GM12878 (cell line): ENCODE measurements at regions not wholly inside any gene's neighbourhood (a gene's known extent, or its start where the extent isn't known, plus 50 kb on each side); places are given as distances from the start of the nearest gene placed in this dataset.

ENCODE experiments used
- ATAC-seq: fragments of 200-7000 bp; cut with Tn5 transposase; 3 replicates; pipeline ENCODE4 v1.9.1; 2020; ENCODE audit warnings: mild to moderate bottlenecking, moderate library complexity
- BruUV-seq: library from RNA; stranded (reverse); fragments of 400-500 nt; replicated peaks from 2 replicates; lab custom pipeline; 2021; lab: Mats Ljungman, UMichigan
- CTCF ChIA-PET: fragments of 300-600 bp; sonication (Branson Sonifier 250); formaldehyde crosslinking; extraction: SDS; loops from one replicate; lab custom pipeline; 2021; ENCODE audit warnings: inconsistent platforms; lab: Yijun Ruan, JAX
- POLR2A ChIA-PET: fragments of 350-600 bp; formaldehyde crosslinking; extraction: SDS; loops from one replicate; lab custom pipeline; 2021; ENCODE audit warnings: inconsistent platforms; lab: Charles Lee
- RAD21 ChIA-PET: fragments of 300-600 bp; sonication (Branson Sonifier 250); formaldehyde crosslinking; loops from one replicate; lab custom pipeline; 2023; ENCODE audit warnings: antibody characterized with exemption; ENCODE audit not compliant: unreplicated experiment; lab: Charles Lee
- SMC1A ChIA-PET: fragments of 300-600 bp; sonication (Branson Sonifier 250); formaldehyde crosslinking; loops from one replicate; lab custom pipeline; 2023; ENCODE audit not compliant: unreplicated experiment, uncharacterized antibody; lab: Charles Lee
- DNase-seq: peaks from one replicate; pipeline ENCODE4 v3.0.0-alpha.2; 2011; ENCODE audit warnings: low read depth, low spot score
- FAIRE-seq: peaks from 3 replicates; lab custom pipeline; 2011; peaks lifted over from hg19 to GRCh38; lab: Jason Lieb, UNC
- H2AFZ ChIP-seq: 2 replicates; pipeline ENCODE4 v1.6.0; 2011; ENCODE audit warnings: low read depth, low read length, control low read depth; ENCODE audit not compliant: control insufficient read depth
- H3K27ac ChIP-seq: 2 replicates; pipeline ENCODE4 v1.5.1; 2011; ENCODE audit warnings: control low read depth; ENCODE audit not compliant: control insufficient read depth, insufficient read depth
- H3K27me3 ChIP-seq, 2 experiments: replicated peaks in 1 of 2; 2 replicates each; pipeline versions ENCODE4 v1.6.0 to v1.6.1; 2011; ENCODE audit warnings: low read length in 1 of 2; ENCODE audit not compliant: control insufficient read depth in 2 of 2, insufficient read depth in 2 of 2
- H3K36me3 ChIP-seq, 2 experiments: 2 replicates each; pipeline ENCODE4 v1.5.1; 2011; ENCODE audit warnings: low read length in 1 of 2; ENCODE audit not compliant: control insufficient read depth in 2 of 2, insufficient read depth in 2 of 2
- H3K4me1 ChIP-seq: 2 replicates; pipeline ENCODE4 v1.6.1; 2011; ENCODE audit warnings: mild to moderate bottlenecking, low read length, moderate library complexity, mixed read lengths; ENCODE audit not compliant: control insufficient read depth, insufficient read depth
- H3K4me2 ChIP-seq: 2 replicates; pipeline ENCODE4 v1.6.0; 2011; ENCODE audit warnings: control low read depth; ENCODE audit not compliant: control insufficient read depth, insufficient read depth
- H3K4me3 ChIP-seq: fragments of 200-600 bp; sonication (generic); 2 replicates; pipeline ENCODE4 v1.5.1; 2016
- H3K79me2 ChIP-seq: 2 replicates; pipeline ENCODE4 v1.6.0; 2011; ENCODE audit warnings: low read length; ENCODE audit not compliant: control insufficient read depth, insufficient read depth
- H3K9ac ChIP-seq: 2 replicates; pipeline ENCODE4 v1.8.0; 2011; ENCODE audit warnings: low read length, control low read depth, mixed read lengths; ENCODE audit not compliant: control insufficient read depth, insufficient read depth
- H3K9me3 ChIP-seq: replicated peaks from 3 replicates; pipeline ENCODE4 v1.5.1; 2011; ENCODE audit warnings: mild to moderate bottlenecking, low read length; ENCODE audit not compliant: control insufficient read depth, insufficient read depth
- H4K20me1 ChIP-seq: 2 replicates; pipeline ENCODE4 v1.6.0; 2011; ENCODE audit not compliant: control insufficient read depth, insufficient read depth
- CBFB ChIP-seq: IDR thresholded peaks from 2 replicates; pipeline ENCODE4 v1.6.1; 2016; ENCODE audit warnings: antibody characterized with exemption, low read depth
- EED ChIP-seq: sonication (generic); IDR thresholded peaks from 2 replicates; pipeline ENCODE4 v1.6.1; 2016; ENCODE audit warnings: antibody characterized with exemption, low read depth
- EP300 ChIP-seq, 2 experiments: fragments of 150-350 bp in 1 of 2; IDR thresholded peaks; 2 replicates each; pipeline ENCODE4 v1.6.1; 2011 to 2012; ENCODE audit warnings: low read depth in 2 of 2, low read length in 2 of 2, borderline replicate concordance in 1 of 2, improper control_type of control experiment in 1 of 2, inconsistent platforms in 1 of 2; ENCODE audit not compliant: control insufficient read depth in 1 of 2
- MEF2A ChIP-seq: IDR thresholded peaks from 2 replicates; pipeline ENCODE4 v1.6.1; 2011; ENCODE audit warnings: low read depth, mild to moderate bottlenecking, low read length, moderate library complexity; ENCODE audit not compliant: insufficient read depth
- NR2C1 ChIP-seq: fragments of 450-650 bp; IDR thresholded peaks from 2 replicates; pipeline ENCODE4 v1.6.1; 2017; ENCODE audit warnings: antibody characterized with exemption, mild to moderate bottlenecking, moderate library complexity
- NR2F1 ChIP-seq: fragments of 450-650 bp; conservative IDR thresholded peaks from 2 replicates; pipeline ENCODE4 v1.6.1; 2017; ENCODE audit warnings: mild to moderate bottlenecking
- POLR2AphosphoS5 ChIP-seq: IDR thresholded peaks from 2 replicates; pipeline ENCODE4 v1.6.1; 2011; ENCODE audit warnings: mild to moderate bottlenecking, low read length, inconsistent platforms
- SMAD1 ChIP-seq: fragments of 450-650 bp; IDR thresholded peaks from 2 replicates; pipeline ENCODE4 v1.6.1; 2018; ENCODE audit warnings: mild to moderate bottlenecking, low read depth; ENCODE audit not compliant: partially characterized antibody
- TARDBP ChIP-seq: IDR thresholded peaks from 2 replicates; pipeline ENCODE4 v1.6.1; 2016; ENCODE audit warnings: borderline replicate concordance
- TBL1XR1 ChIP-seq: IDR thresholded peaks from 2 replicates; pipeline ENCODE4 v1.6.1; 2012; ENCODE audit warnings: low read depth, low read length, improper control_type of control experiment
- YY1 ChIP-seq: IDR thresholded peaks from 2 replicates; pipeline ENCODE4 v1.6.1; 2011; ENCODE audit warnings: low read depth, mild to moderate bottlenecking, low read length
- ZBED1 ChIP-seq: IDR thresholded peaks from 2 replicates; pipeline ENCODE4 v1.6.1; 2016; ENCODE audit warnings: borderline replicate concordance
- WGBS: methylation state at CpG from one replicate; pipeline ENCODE4 v1.1.6; 2016; ENCODE audit warnings: low lambda C conversion rate; ENCODE audit not compliant: insufficient replicate concordance, insufficient coverage; ENCODE audit errors: missing lambda C conversion rate; 5-methylcytosine and 5-hydroxymethylcytosine counted together
- in situ Hi-C: fragments of 300-500 bp; cut with MboI; formaldehyde crosslinking; loops from 9 replicates; pipeline ENCODE4 v1.14.3; 2018; ENCODE audit warnings: mixed read lengths
- intact Hi-C: fragments of 100-400 bp; cut with micrococcal nuclease; formaldehyde crosslinking; loops from one replicate; pipeline ENCODE4 v1.14.2; 2022; ENCODE audit not compliant: unreplicated experiment
- TF ChIP-seq, protein P1 (sequence below): fragments of 450-650 bp; IDR thresholded peaks from 2 replicates; pipeline ENCODE4 v1.6.1; 2018; ENCODE audit warnings: borderline replicate concordance, mild to moderate bottlenecking; ENCODE audit not compliant: partially characterized antibody
- TF ChIP-seq, protein P2 (sequence below): fragments of 150-350 bp; IDR thresholded peaks from 2 replicates; pipeline ENCODE4 v1.6.1; 2016; ENCODE audit warnings: low read depth, low read length
- TF ChIP-seq, protein P3 (sequence below): fragments of 450-650 bp; IDR thresholded peaks from 2 replicates; pipeline ENCODE4 v1.6.1; 2017; ENCODE audit warnings: mild to moderate bottlenecking
- TF ChIP-seq, protein P4 (sequence below): fragments of 150-350 bp; IDR thresholded peaks from 2 replicates; pipeline ENCODE4 v1.6.1; 2014; ENCODE audit warnings: mild to moderate bottlenecking, low read depth, low read length

DNA sequence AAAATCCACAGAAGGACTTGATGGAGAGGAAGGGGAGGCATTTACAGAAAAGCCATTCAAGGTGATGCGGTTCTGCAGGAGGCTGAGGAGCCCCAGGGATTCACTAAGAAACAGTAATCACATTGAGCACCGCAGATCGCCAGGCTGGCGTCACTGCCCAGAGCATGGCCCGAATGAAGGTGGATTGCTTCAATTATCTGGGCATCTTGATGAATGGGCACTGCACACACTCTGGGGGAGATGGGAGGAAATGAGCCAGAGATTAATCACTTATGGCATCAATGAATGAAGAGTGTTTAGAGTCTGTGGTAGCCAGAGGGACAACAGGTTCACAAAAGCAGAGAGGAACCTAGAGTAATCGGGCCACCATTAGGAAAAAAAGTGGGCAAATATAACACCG, 292.1 kb downstream of the ZEB1 start:
- no TSS peak for BruUV-seq
- H3K4me2 ChIP-seq = no peak overlapping the region
- no peaks in the 10 kb centered on the region for H3K36me3 ChIP-seq
- FAIRE-seq = no peak
- ChIA-PET POLR2A (no interaction called here), RAD21 (no interaction called here), CTCF (no interaction called here), SMC1A (no interaction called here)
- H3K9me3 ChIP-seq = no peaks in the 10 kb centered on the region; the same call in 1 of the 3 replicates
- WGBS = 63% methylated on average over 7 of the region's 7 CpGs
- in situ Hi-C loops (no loop called here), intact Hi-C loops (no loop called here)
- no peak overlapping the region for H3K4me3 ChIP-seq
- no peaks in the 10 kb centered on the region for H3K79me2 ChIP-seq
- no peak overlapping the region for H3K27ac ChIP-seq
- no peaks in the 10 kb centered on the region; the same call in none of the 2 replicates for H3K4me1 ChIP-seq
- no peak overlapping the region for H2AFZ ChIP-seq
- no peak for ATAC-seq
- no peak for DNase-seq
- no peak overlapping the region for H3K9ac ChIP-seq
- no peaks in the 10 kb centered on the region for H3K27me3 ChIP-seq
- H4K20me1 ChIP-seq = no peaks in the 10 kb centered on the region
- TF ChIP-seq MEF2A = no peak
- TF ChIP-seq SMAD1 = no peak
- TF ChIP-seq TARDBP = no peak
- TF ChIP-seq, protein P1, sequence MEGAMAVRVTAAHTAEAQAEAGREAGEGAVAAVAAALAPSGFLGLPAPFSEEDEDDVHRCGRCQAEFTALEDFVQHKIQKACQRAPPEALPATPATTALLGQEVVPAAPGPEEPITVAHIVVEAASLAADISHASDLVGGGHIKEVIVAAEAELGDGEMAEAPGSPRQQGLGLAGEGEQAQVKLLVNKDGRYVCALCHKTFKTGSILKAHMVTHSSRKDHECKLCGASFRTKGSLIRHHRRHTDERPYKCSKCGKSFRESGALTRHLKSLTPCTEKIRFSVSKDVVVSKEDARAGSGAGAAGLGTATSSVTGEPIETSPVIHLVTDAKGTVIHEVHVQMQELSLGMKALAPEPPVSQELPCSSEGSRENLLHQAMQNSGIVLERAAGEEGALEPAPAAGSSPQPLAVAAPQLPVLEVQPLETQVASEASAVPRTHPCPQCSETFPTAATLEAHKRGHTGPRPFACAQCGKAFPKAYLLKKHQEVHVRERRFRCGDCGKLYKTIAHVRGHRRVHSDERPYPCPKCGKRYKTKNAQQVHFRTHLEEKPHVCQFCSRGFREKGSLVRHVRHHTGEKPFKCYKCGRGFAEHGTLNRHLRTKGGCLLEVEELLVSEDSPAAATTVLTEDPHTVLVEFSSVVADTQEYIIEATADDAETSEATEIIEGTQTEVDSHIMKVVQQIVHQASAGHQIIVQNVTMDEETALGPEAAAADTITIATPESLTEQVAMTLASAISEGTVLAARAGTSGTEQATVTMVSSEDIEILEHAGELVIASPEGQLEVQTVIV = no peak
- no peak for TF ChIP-seq TBL1XR1
- no peak for TF ChIP-seq EP300 (IDR thresholded peaks at IDR 0.05; ENCODE audit: borderline replicate concordance in 1 of 2, control insufficient read depth in 1 of 2, low read depth in 2 of 2, low read length in 2 of 2)
- TF ChIP-seq, protein P2, sequence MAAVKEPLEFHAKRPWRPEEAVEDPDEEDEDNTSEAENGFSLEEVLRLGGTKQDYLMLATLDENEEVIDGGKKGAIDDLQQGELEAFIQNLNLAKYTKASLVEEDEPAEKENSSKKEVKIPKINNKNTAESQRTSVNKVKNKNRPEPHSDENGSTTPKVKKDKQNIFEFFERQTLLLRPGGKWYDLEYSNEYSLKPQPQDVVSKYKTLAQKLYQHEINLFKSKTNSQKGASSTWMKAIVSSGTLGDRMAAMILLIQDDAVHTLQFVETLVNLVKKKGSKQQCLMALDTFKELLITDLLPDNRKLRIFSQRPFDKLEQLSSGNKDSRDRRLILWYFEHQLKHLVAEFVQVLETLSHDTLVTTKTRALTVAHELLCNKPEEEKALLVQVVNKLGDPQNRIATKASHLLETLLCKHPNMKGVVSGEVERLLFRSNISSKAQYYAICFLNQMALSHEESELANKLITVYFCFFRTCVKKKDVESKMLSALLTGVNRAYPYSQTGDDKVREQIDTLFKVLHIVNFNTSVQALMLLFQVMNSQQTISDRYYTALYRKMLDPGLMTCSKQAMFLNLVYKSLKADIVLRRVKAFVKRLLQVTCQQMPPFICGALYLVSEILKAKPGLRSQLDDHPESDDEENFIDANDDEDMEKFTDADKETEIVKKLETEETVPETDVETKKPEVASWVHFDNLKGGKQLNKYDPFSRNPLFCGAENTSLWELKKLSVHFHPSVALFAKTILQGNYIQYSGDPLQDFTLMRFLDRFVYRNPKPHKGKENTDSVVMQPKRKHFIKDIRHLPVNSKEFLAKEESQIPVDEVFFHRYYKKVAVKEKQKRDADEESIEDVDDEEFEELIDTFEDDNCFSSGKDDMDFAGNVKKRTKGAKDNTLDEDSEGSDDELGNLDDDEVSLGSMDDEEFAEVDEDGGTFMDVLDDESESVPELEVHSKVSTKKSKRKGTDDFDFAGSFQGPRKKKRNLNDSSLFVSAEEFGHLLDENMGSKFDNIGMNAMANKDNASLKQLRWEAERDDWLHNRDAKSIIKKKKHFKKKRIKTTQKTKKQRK = no peak
- TF ChIP-seq YY1 = no peak
- TF ChIP-seq EED = no peak
- TF ChIP-seq, protein P3, sequence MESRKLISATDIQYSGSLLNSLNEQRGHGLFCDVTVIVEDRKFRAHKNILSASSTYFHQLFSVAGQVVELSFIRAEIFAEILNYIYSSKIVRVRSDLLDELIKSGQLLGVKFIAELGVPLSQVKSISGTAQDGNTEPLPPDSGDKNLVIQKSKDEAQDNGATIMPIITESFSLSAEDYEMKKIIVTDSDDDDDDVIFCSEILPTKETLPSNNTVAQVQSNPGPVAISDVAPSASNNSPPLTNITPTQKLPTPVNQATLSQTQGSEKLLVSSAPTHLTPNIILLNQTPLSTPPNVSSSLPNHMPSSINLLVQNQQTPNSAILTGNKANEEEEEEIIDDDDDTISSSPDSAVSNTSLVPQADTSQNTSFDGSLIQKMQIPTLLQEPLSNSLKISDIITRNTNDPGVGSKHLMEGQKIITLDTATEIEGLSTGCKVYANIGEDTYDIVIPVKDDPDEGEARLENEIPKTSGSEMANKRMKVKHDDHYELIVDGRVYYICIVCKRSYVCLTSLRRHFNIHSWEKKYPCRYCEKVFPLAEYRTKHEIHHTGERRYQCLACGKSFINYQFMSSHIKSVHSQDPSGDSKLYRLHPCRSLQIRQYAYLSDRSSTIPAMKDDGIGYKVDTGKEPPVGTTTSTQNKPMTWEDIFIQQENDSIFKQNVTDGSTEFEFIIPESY = no peak
- TF ChIP-seq POLR2AphosphoS5 = no peak
- no peak for TF ChIP-seq ZBED1
- TF ChIP-seq CBFB = no peak
- TF ChIP-seq, protein P4, sequence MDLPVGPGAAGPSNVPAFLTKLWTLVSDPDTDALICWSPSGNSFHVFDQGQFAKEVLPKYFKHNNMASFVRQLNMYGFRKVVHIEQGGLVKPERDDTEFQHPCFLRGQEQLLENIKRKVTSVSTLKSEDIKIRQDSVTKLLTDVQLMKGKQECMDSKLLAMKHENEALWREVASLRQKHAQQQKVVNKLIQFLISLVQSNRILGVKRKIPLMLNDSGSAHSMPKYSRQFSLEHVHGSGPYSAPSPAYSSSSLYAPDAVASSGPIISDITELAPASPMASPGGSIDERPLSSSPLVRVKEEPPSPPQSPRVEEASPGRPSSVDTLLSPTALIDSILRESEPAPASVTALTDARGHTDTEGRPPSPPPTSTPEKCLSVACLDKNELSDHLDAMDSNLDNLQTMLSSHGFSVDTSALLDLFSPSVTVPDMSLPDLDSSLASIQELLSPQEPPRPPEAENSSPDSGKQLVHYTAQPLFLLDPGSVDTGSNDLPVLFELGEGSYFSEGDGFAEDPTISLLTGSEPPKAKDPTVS = no peak
- no peak for TF ChIP-seq NR2C1
- no peak for TF ChIP-seq NR2F1
